C4-2B (cell line): ENCODE measurements at regions not wholly inside any gene's neighbourhood (a gene's known extent, or its start where the extent isn't known, plus 50 kb on each side); places are given as distances from the start of the nearest gene placed in this dataset.
A peak's percentile ranks its signal among the peaks of the same experiment; 100 is the strongest.
"Not testable (repeated sequence)": the region's sequence is repeated elsewhere in the genome, so short reads cannot be mapped to it uniquely, and the experiment has no call there.

ENCODE experiments used
- H3K27ac ChIP-seq: fragments of 450-650 bp; 2 replicates; pipeline ENCODE4 v1.5.1; 2017
- ZFX ChIP-seq: fragments of 450-650 bp; IDR thresholded peaks from 2 replicates; pipeline ENCODE4 v1.6.1; 2017
- TF ChIP-seq, protein P1 (sequence below): fragments of 450-650 bp; conservative IDR thresholded peaks from 2 replicates; pipeline ENCODE4 v1.5.1; 2017; ENCODE audit warnings: mild to moderate bottlenecking

- no peak overlapping the region for H3K27ac ChIP-seq
Observed at GRCh38 chr1:70720521-70720920, 309.5 kb downstream of the CTH start.

GRCh38 chr1:70727886-70728489 lies 316.9 kb downstream of the CTH start:
- no peak overlapping the region for H3K27ac ChIP-seq
- no peak for TF ChIP-seq ZFX
- TF ChIP-seq, protein P1, sequence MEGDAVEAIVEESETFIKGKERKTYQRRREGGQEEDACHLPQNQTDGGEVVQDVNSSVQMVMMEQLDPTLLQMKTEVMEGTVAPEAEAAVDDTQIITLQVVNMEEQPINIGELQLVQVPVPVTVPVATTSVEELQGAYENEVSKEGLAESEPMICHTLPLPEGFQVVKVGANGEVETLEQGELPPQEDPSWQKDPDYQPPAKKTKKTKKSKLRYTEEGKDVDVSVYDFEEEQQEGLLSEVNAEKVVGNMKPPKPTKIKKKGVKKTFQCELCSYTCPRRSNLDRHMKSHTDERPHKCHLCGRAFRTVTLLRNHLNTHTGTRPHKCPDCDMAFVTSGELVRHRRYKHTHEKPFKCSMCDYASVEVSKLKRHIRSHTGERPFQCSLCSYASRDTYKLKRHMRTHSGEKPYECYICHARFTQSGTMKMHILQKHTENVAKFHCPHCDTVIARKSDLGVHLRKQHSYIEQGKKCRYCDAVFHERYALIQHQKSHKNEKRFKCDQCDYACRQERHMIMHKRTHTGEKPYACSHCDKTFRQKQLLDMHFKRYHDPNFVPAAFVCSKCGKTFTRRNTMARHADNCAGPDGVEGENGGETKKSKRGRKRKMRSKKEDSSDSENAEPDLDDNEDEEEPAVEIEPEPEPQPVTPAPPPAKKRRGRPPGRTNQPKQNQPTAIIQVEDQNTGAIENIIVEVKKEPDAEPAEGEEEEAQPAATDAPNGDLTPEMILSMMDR = no peak

More at GRCh38 chr1:70720521-70720920, 309.5 kb downstream of the CTH start:
- TF ChIP-seq, protein P1 = no peak
- TF ChIP-seq ZFX = no peak

- not testable (repeated sequence) for H3K27ac ChIP-seq
Observed at GRCh38 chr1:70736518-70736917, 311.1 kb downstream of the PTGER3 start.

DNA sequence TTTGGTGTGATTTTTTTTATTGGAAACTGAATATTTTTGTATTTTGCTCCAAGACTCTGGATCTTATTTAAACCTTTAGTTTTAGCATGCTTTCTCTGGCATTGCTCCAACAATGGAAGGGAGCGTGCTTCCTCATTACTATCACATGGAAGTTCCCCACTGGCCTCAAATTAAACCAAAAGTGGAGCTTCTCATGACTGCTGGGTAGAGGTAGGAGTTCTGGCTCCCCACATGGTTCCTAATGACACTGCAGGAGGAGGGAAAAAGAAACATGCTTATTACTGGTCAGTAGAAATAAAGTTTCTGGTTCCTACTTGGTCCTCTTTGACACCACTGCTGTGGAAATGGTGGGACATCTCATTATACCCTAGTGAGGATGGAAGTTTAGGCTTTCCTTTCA lies 310.5 kb downstream of the PTGER3 start:
- no peak overlapping the region for H3K27ac ChIP-seq
- TF ChIP-seq, protein P1 = no peak
- no peak for TF ChIP-seq ZFX

GRCh38 chr1:70738624-70739023 lies 309.0 kb downstream of the PTGER3 start:
- no peak overlapping the region for H3K27ac ChIP-seq
- TF ChIP-seq, protein P1 = no peak
- no peak for TF ChIP-seq ZFX

GRCh38 chr1:70745199-70745598 lies 302.4 kb downstream of the PTGER3 start:
- no peak overlapping the region for H3K27ac ChIP-seq
- TF ChIP-seq, protein P1 = peak; percentile 67
- no peak for TF ChIP-seq ZFX

- H3K27ac ChIP-seq = not testable (repeated sequence)
Observed at GRCh38 chr1:70746062-70746461, 301.6 kb downstream of the PTGER3 start.

- H3K27ac ChIP-seq = not testable (repeated sequence)
Observed at GRCh38 chr1:70747123-70747522, 300.5 kb downstream of the PTGER3 start.

DNA sequence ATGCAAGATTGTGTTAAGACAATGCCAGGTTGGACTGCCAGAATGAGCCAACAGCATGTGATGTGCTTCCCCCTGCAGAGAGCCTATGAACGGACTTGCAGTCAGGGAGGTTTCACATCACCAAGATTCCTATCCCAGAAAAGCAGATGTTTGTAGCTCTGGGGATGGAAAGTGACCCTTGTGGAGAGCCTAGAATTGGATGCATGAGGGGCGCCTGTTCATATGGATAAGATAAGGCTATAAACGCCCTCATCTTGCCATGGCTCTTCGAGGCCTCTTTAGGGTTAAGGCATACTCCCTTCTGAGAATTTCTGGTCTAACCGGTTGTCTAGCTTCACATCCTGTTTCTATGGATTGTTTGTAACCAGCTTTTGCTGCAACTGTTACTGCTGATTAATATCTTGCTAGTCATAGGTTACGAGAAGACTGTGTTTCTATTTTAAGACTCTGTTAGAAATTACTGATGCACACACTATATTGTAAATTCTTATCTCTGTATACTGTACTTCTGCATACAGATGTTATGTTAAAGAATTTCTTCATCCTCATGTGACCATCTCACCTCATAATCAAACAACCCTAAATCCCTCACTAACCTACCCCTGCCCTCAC lies 295.8 kb downstream of the PTGER3 start:
- H3K27ac ChIP-seq = peak overlapping the region; percentile 83

DNA sequence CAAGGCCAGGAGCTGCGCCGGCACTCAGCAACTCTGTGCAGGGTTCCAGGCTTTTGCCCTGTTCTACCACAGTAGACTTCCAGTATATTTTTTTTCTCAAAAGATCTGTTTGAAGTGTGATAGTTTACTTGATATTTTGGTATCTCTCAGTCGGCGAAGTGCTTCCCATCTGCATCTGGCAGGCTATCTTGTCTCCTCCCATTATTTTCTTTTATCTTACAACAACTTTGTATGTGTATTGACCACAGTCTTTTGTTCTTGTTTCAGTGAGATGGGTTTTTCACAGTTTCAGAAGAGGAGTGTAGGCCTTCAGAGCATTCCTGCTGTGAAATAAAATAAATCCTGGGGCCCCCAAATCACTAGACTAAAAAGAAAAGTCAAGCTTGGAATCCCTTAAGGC lies 292.9 kb downstream of the PTGER3 start:
- TF ChIP-seq ZFX = no peak
- no peak overlapping the region for H3K27ac ChIP-seq
